ENCODE measurements at regions not wholly inside any gene's neighbourhood (a gene's known extent, or its start where the extent isn't known, plus 50 kb on each side); places are given as distances from the start of the nearest gene placed in this dataset.

DNA sequence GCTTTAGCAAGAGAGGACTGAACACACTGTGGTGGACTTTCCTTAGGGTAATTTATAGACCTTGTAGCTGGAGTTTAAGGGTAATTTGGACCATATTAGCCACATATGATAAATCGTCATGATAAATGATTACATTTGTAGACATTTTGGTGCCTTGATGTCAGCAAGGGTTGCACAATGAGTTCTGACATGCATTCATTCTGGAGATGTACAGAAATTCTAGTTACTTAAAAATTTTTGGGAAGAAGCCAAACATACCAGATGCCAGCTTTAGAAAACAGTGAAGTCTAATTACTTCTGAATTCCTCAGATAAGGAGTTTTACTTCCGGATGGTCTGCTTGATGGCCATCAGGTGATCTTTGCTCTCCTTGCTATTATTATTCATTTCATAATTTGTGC lies 653.1 kb downstream of the TBC1D32 start:
- intact Hi-C loops (cut with DNase I, micrococcal nuclease), result no loop called here

DNA sequence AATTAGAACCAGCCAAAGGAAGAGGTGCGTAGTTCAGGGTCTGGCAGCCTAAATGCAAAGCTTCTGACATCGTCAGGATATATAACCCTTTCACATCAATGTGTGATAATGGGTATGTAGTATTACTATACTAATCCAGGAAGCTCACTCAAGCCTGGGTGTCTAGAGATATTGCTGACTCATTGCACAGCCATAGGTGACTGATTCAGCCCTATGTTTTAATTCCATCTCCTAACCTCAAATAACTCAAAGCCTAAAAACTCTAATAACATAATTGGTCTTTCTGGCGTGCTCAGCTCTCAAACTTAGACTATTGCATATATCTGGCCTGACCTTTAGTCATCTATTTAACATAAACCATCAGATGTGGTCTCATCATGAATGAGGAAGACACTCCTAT lies 658.4 kb downstream of the TBC1D32 start:
- no peaks in the 10 kb centered on the region for H3K36me3 ChIP-seq (ENCODE audit: low read depth)
- TF ChIP-seq, protein P1, sequence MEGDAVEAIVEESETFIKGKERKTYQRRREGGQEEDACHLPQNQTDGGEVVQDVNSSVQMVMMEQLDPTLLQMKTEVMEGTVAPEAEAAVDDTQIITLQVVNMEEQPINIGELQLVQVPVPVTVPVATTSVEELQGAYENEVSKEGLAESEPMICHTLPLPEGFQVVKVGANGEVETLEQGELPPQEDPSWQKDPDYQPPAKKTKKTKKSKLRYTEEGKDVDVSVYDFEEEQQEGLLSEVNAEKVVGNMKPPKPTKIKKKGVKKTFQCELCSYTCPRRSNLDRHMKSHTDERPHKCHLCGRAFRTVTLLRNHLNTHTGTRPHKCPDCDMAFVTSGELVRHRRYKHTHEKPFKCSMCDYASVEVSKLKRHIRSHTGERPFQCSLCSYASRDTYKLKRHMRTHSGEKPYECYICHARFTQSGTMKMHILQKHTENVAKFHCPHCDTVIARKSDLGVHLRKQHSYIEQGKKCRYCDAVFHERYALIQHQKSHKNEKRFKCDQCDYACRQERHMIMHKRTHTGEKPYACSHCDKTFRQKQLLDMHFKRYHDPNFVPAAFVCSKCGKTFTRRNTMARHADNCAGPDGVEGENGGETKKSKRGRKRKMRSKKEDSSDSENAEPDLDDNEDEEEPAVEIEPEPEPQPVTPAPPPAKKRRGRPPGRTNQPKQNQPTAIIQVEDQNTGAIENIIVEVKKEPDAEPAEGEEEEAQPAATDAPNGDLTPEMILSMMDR (IDR thresholded peaks at IDR 0.05), result no peak
- no peaks in the 10 kb centered on the region for H3K9me3 ChIP-seq
- H3K4me3 ChIP-seq, result no peak overlapping the region
- H3K4me1 ChIP-seq (ENCODE audit: low read depth), result no peaks in the 10 kb centered on the region
- DNase-seq (no peak), ATAC-seq (no peak)
- intact Hi-C loops (cut with DNase I, micrococcal nuclease), result no loop called here

More for the DNA sequence above, 653.1 kb downstream of the TBC1D32 start:
- H3K36me3 ChIP-seq (ENCODE audit: low read depth), result no peaks in the 10 kb centered on the region
- no peaks in the 10 kb centered on the region for H3K4me1 ChIP-seq (ENCODE audit: low read depth)
- DNase-seq (no peak), ATAC-seq (no peak)
- no peak overlapping the region for H3K4me3 ChIP-seq
- H3K9me3 ChIP-seq, result no peaks in the 10 kb centered on the region
- TF ChIP-seq, protein P1 (IDR thresholded peaks at IDR 0.05), result no peak

DNA sequence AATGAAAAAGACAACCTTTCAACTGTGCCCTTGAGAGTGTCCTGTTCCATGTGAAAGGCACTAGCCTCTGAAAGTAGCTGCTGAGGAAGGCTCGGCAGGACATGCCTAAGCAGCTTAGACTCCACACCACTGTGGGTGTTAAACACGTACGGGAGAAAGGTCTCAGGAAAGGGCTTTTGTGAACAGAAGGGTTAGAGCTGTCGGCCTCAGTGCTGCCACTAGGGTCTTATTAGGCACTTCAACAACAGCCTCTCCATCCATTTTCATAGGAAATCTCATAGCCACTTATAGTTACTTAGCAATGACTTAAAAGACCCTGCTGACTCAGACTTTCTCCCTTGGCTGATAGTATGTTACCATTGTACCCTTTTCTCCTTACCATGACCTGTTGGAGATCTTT lies 662.8 kb downstream of the TBC1D32 start:
- Histone ChIP-seq H3K4me3 (no peak overlapping the region), H3K36me3 (ENCODE audit: low read depth) (no peaks in the 10 kb centered on the region), H3K4me1 (ENCODE audit: low read depth) (no peaks in the 10 kb centered on the region), H3K9me3 (peaks cover 2% of the 10 kb centered on the region)
- DNase-seq, result no peak
- ATAC-seq, result no peak
- TF ChIP-seq, protein P1 (IDR thresholded peaks at IDR 0.05), result no peak
- intact Hi-C loops (cut with DNase I, micrococcal nuclease), result no loop called here

DNA sequence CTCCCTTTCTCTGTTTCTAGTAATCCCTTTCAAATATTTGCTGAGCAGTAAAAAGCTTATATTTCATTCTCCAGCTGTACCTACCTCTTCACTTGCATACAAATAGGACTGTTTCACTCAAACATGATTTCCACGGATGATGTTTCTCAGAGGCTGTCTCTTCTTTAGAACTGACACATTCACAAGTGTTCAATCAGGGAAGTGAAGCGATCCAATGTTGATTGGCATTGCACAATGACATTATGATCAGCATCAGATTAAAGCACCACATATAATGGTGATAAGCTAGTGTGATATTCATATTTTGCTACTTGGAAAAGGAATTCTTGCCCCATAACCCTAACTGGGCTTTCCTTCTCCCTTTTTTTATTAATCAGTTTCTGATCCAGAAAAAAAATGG lies 681.8 kb downstream of the TBC1D32 start:
- intact Hi-C loops (cut with DNase I, micrococcal nuclease), result no loop called here
- Histone ChIP-seq H3K9me3 (no peaks in the 10 kb centered on the region), H3K36me3 (ENCODE audit: low read depth) (no peaks in the 10 kb centered on the region), H3K4me3 (no peak overlapping the region), H3K4me1 (ENCODE audit: low read depth) (no peaks in the 10 kb centered on the region)
- DNase-seq (no peak), ATAC-seq (no peak)
- TF ChIP-seq, protein P1 (IDR thresholded peaks at IDR 0.05), result no peak

DNA sequence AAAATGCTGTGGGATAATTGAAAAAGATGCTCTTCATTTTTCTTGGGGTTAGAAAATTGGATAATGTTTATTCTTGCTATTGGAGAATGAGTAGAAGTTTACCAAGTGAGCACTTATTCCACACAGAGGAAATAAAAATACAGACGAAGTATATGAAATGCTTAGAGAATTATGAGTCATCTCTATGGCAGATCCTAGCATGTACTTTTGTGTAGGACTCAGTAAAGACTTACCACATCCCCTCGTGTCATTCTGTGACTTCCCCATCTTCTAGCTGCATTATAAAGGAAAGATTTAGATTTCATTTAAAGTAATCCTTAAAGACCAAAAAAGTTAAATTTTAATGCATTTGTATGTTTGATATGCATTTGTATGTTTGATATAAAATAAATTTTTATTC lies 685.6 kb downstream of the TBC1D32 start:
- no peak for DNase-seq
- no peak for ATAC-seq
- no peaks in the 10 kb centered on the region for H3K36me3 ChIP-seq (ENCODE audit: low read depth)
- intact Hi-C loops (cut with DNase I, micrococcal nuclease), result no loop called here
- TF ChIP-seq, protein P1 (IDR thresholded peaks at IDR 0.05), result no peak
- no peak overlapping the region for H3K4me3 ChIP-seq
- no peaks in the 10 kb centered on the region for H3K4me1 ChIP-seq (ENCODE audit: low read depth)
- no peaks in the 10 kb centered on the region for H3K9me3 ChIP-seq

DNA sequence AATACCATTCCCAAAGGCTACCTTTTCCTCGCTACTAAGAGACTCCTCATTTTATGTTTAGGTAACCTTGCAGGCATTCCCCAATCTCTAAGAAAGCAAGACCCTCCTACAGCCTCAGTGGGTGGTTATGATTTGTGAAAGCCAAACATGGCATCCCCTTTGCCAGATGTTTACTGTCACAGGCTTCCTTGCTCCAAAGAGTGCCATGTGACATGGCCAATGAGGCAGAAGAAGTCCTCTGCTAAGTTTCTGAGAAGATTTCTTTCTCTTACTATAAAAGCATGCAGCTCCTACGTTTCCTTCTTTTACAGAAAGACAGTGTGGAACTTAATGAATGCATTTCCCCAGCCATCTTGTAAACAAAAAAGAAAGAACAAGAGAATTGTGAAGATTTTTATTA lies 688.2 kb downstream of the TBC1D32 start:
- no peak overlapping the region for H3K4me3 ChIP-seq
- no peaks in the 10 kb centered on the region for H3K36me3 ChIP-seq (ENCODE audit: low read depth)
- H3K9me3 ChIP-seq, result no peaks in the 10 kb centered on the region
- intact Hi-C loops (cut with DNase I, micrococcal nuclease), result no loop called here
- TF ChIP-seq, protein P1 (IDR thresholded peaks at IDR 0.05), result no peak
- DNase-seq, result no peak
- no peak for ATAC-seq
- no peaks in the 10 kb centered on the region for H3K4me1 ChIP-seq (ENCODE audit: low read depth)
